Epithelial cell of esophagus (primary cell): ENCODE measurements at regions not wholly inside any gene's neighbourhood (a gene's known extent, or its start where the extent isn't known, plus 50 kb on each side); places are given as distances from the start of the nearest gene placed in this dataset.

Source experiments
- DNase-seq: peaks from one replicate; pipeline ENCODE4 v3.0.0; 2010; ENCODE audit warnings: low read depth
- H3K4me3 ChIP-seq: 2 replicates; pipeline ENCODE4 v1.5.1; 2011; ENCODE audit warnings: mild to moderate bottlenecking, low read length, control low read depth
- CTCF ChIP-seq: IDR thresholded peaks from 2 replicates; pipeline ENCODE4 v1.5.1; 2011; ENCODE audit warnings: low read depth, mild to moderate bottlenecking, low read length, control low read depth, inconsistent platforms; ENCODE audit not compliant: insufficient read depth; ENCODE audit errors: missing control alignments

GRCh38 chr1:232221802-232222499 lies 408.0 kb downstream of the SIPA1L2 start:
- no peak for TF ChIP-seq CTCF
- H3K4me3 ChIP-seq, result no peak overlapping the region

GRCh38 chr1:232218955-232219865 lies 410.7 kb downstream of the SIPA1L2 start:
- no peak overlapping the region for H3K4me3 ChIP-seq
- DNase-seq, result no peak
- no peak for TF ChIP-seq CTCF

More at GRCh38 chr1:232221802-232222499, 408.0 kb downstream of the SIPA1L2 start:
- DNase-seq, result peak; percentile 98

GRCh38 chr1:232213928-232214327 lies 416.0 kb downstream of the SIPA1L2 start:
- no peak for TF ChIP-seq CTCF
- DNase-seq, result no peak

GRCh38 chr1:232212253-232212652 lies 417.7 kb downstream of the SIPA1L2 start:
- no peak for DNase-seq
- TF ChIP-seq CTCF, result no peak
- no peak overlapping the region for H3K4me3 ChIP-seq

More at GRCh38 chr1:232213928-232214327, 416.0 kb downstream of the SIPA1L2 start:
- H3K4me3 ChIP-seq, result no peak overlapping the region

GRCh38 chr1:232211149-232211548 lies 418.8 kb downstream of the SIPA1L2 start:
- H3K4me3 ChIP-seq, result no peak overlapping the region
- TF ChIP-seq CTCF, result peak; percentile 51
- no peak for DNase-seq

GRCh38 chr1:232209357-232209756 lies 420.6 kb downstream of the SIPA1L2 start:
- peak; percentile 57 for DNase-seq
- no peak for TF ChIP-seq CTCF
- H3K4me3 ChIP-seq, result no peak overlapping the region
